ENCODE measurements at regions not wholly inside any gene's neighbourhood (a gene's known extent, or its start where the extent isn't known, plus 50 kb on each side); places are given as distances from the start of the nearest gene placed in this dataset.

DNA sequence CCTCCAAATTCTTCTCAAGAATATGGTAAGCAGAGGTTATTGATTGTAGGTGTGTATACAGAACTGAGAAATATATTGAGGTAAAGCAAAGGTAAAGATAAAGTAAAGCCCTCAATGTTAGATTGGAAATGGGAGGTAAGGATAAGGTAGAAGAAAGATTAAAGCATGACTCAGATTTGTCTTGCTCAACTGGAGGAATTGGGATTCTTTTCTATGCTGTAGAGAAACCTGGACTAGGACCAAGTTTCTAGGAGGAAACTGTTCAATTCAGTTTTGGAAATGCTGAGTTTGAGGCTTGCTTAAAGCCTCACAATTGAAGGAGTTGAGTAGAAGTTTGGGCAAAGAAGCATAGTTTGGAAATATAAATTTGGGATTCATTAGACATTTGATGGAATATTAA lies 634.0 kb upstream of the PTCHD4 start:
- ChIA-PET CTCF (no interaction called here), POLR2A (no interaction called here)
- H3K9me3 ChIP-seq (ENCODE audit: low read length) = no peaks in the 10 kb centered on the region
- Mint-ChIP-seq H3K4me1 (no peaks in the 10 kb centered on the region), H3K36me3 (no peaks in the 10 kb centered on the region), H3K9me3 (peaks cover 0 to 27% (median 5%) of the 10 kb centered on the region in 5 donors), H3K27me3 (no peaks in the 10 kb centered on the region), H3K27ac (no peak overlapping the region), H3K4me3 (no peak overlapping the region)
- DNase-seq = no peak
- H3K4me1 ChIP-seq (ENCODE audit: insufficient read depth, low read length) = no peaks in the 10 kb centered on the region
- H3K4me3 ChIP-seq (ENCODE audit: low read length) = no peak overlapping the region
- H3K27ac ChIP-seq (ENCODE audit: low read depth, low read length) = no peak overlapping the region
- no peaks in the 10 kb centered on the region for H3K36me3 ChIP-seq (ENCODE audit: insufficient read depth, low read length)
- no peaks in the 10 kb centered on the region for H3K27me3 ChIP-seq (ENCODE audit: insufficient read depth, low read length, poor library complexity, severe bottlenecking)

DNA sequence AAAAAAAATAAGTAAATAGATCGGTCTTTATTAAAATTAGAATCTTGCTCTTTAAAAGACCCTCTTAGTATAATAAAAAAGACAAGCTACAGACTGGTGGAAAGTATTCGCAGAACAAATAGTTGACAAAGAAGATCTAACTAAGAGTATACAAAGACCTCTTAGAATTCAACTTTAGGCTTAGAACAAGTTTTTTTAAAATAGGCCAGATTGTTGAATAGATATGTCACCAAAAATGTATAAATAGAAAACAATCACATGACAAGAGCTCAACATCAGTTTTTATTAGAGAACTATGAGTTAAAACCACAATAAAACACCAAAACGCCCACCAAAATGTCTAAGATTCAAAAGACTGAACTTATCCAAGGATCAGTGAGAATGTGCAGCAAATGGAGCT lies 632.7 kb upstream of the PTCHD4 start:
- ChIA-PET POLR2A (no interaction called here), CTCF (no interaction called here)
- Histone ChIP-seq H3K27ac (ENCODE audit: low read depth, low read length) (no peak overlapping the region), H3K27me3 (ENCODE audit: insufficient read depth, low read length, poor library complexity, severe bottlenecking) (no peaks in the 10 kb centered on the region), H3K36me3 (ENCODE audit: insufficient read depth, low read length) (no peaks in the 10 kb centered on the region), H3K4me3 (ENCODE audit: low read length) (no peak overlapping the region), H3K9me3 (ENCODE audit: low read length) (no peaks in the 10 kb centered on the region), H3K4me1 (ENCODE audit: insufficient read depth, low read length) (no peaks in the 10 kb centered on the region)
- Mint-ChIP-seq H3K4me1 (no peaks in the 10 kb centered on the region), H3K27me3 (no peaks in the 10 kb centered on the region), H3K9me3 (peaks cover 0 to 27% (median 5%) of the 10 kb centered on the region in 5 donors), H3K4me3 (no peak overlapping the region), H3K27ac (no peak overlapping the region), H3K36me3 (no peaks in the 10 kb centered on the region)
- no peak for DNase-seq

DNA sequence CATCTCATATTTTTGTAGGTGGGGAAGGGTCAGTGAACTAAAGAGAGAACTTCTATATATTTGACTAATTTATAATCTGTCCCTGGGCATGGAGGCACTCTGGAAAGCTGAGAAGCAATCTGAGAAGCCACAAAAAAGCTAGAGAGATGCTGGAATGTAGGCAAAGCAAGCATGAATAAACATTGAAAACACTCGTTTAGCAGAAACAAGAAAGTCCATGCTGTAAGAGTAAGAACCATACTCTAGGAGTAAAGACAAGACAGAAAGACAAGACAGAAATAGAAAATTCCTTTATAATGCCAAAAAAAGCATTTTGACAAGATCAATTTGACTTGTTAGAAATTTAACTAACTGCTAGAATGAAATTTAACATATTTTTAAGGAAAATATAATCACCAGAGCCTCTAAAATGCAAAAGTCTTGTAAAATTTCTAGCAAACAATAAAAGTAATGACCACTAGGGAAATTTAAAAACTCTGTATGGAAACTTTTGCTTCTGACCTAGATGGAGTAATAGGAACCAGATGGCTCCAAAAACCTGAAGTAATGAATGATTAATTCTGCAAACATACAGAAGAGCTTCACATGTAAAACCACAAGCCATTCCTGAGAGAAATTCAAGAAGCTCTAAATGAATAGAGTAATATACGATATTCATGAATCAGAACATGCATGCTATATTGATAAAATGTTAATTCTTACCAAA lies 625.7 kb upstream of the PTCHD4 start:
- CTCF ChIA-PET = no interaction called here
- H3K4me1 Mint-ChIP-seq = no peaks in the 10 kb centered on the region
- Histone ChIP-seq H3K9me3 (ENCODE audit: low read length) (no peaks in the 10 kb centered on the region), H3K27ac (ENCODE audit: low read depth, low read length) (no peak overlapping the region), H3K4me1 (ENCODE audit: insufficient read depth, low read length) (no peaks in the 10 kb centered on the region), H3K4me3 (ENCODE audit: low read length) (no peak overlapping the region), H3K36me3 (ENCODE audit: insufficient read depth, low read length) (no peaks in the 10 kb centered on the region), H3K27me3 (ENCODE audit: insufficient read depth, low read length, poor library complexity, severe bottlenecking) (no peaks in the 10 kb centered on the region)
- no peak overlapping the region for H3K27ac Mint-ChIP-seq
- H3K27me3 Mint-ChIP-seq = no peaks in the 10 kb centered on the region
- no peaks in the 10 kb centered on the region for H3K36me3 Mint-ChIP-seq
- H3K9me3 Mint-ChIP-seq = peaks cover 4 to 26% (median 11%) of the 10 kb centered on the region in 5 donors
- POLR2A ChIA-PET = no interaction called here
- H3K4me3 Mint-ChIP-seq = no peak overlapping the region
- DNase-seq = no peak

DNA sequence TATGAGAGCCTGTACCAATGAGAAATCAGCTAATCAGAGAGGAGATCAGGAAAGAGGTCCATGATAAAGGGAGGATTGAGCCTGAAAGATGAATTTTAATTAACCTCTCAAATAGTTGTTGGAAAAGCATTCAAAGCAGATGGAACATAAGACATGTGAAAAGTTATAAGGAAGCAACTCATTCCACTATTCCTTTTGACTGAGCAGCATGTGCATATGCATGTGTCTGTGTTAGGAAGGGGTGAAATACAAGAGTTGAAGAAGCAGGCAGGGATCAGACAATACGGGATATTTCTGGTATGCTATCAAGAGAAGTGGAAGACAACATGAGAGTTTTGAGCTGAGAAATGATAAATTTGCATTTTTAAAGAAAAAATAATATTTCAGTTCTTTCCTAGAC lies 624.8 kb upstream of the PTCHD4 start:
- Histone ChIP-seq H3K4me1 (ENCODE audit: insufficient read depth, low read length) (no peaks in the 10 kb centered on the region), H3K36me3 (ENCODE audit: insufficient read depth, low read length) (no peaks in the 10 kb centered on the region), H3K27ac (ENCODE audit: low read depth, low read length) (no peak overlapping the region), H3K9me3 (ENCODE audit: low read length) (no peaks in the 10 kb centered on the region), H3K27me3 (ENCODE audit: insufficient read depth, low read length, poor library complexity, severe bottlenecking) (no peaks in the 10 kb centered on the region), H3K4me3 (ENCODE audit: low read length) (no peak overlapping the region)
- Mint-ChIP-seq H3K27ac (no peak overlapping the region), H3K4me1 (no peaks in the 10 kb centered on the region), H3K36me3 (no peaks in the 10 kb centered on the region), H3K4me3 (no peak overlapping the region), H3K9me3 (peaks cover 5 to 31% (median 15%) of the 10 kb centered on the region in 5 donors), H3K27me3 (no peaks in the 10 kb centered on the region)
- CTCF ChIA-PET = no interaction called here
- no peak for DNase-seq
- POLR2A ChIA-PET = no interaction called here

DNA sequence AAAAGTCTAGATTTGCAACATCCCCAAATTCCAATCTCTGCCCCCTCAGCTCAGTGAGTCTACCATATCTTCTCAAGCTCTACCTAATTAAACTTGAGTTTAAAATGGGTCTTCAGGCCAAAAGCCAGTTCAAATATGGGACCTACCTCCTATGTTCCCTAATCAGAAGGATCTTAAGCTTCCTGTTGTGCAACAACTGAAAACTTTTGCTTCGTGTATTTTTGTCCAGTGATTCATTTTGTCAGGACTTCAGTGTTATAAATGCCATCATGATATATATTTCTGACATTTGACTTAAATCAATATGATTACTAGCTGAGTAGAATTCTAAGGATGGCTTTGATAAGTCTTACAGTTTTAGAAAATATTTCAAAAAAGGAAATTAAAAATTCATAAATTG lies 622.6 kb upstream of the PTCHD4 start:
- H3K4me3 ChIP-seq (ENCODE audit: low read length) = no peak overlapping the region
- Mint-ChIP-seq H3K9me3 (peaks cover 6 to 31% (median 18%) of the 10 kb centered on the region in 5 donors), H3K4me1 (no peaks in the 10 kb centered on the region), H3K4me3 (no peak overlapping the region), H3K27me3 (no peaks in the 10 kb centered on the region), H3K36me3 (no peaks in the 10 kb centered on the region), H3K27ac (no peak overlapping the region)
- H3K27ac ChIP-seq (ENCODE audit: low read depth, low read length) = no peak overlapping the region
- no peak for DNase-seq
- H3K4me1 ChIP-seq (ENCODE audit: insufficient read depth, low read length) = no peaks in the 10 kb centered on the region
- no peaks in the 10 kb centered on the region for H3K27me3 ChIP-seq (ENCODE audit: insufficient read depth, low read length, poor library complexity, severe bottlenecking)
- POLR2A ChIA-PET = no interaction called here
- CTCF ChIA-PET = no interaction called here
- no peaks in the 10 kb centered on the region for H3K36me3 ChIP-seq (ENCODE audit: insufficient read depth, low read length)
- no peaks in the 10 kb centered on the region for H3K9me3 ChIP-seq (ENCODE audit: low read length)

DNA sequence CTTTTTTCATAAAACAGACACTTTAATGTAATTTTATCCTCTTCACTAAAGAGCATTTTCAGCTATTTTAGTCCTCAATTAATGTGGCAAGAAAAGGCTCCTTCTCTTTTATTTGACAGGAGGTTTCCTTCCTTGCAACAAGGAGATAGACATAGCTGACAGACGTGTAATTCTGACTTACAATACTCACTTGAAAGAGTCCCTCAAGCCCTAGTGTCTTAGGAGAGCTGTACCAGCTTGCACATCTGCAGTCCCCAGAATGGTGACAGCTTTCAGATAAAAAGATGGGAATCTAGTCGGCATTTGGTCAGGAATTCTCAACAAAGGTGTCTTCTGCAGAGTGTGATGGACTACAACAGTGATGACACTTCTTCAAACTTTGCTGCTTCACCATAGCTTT lies 603.7 kb upstream of the PTCHD4 start:
- no peak overlapping the region for H3K4me3 ChIP-seq (ENCODE audit: low read length)
- Mint-ChIP-seq H3K27me3 (no peaks in the 10 kb centered on the region), H3K4me1 (no peaks in the 10 kb centered on the region), H3K27ac (no peak overlapping the region), H3K36me3 (no peaks in the 10 kb centered on the region), H3K9me3 (peaks cover 2 to 14% (median 5%) of the 10 kb centered on the region in 5 donors), H3K4me3 (no peak overlapping the region)
- no peaks in the 10 kb centered on the region for H3K36me3 ChIP-seq (ENCODE audit: insufficient read depth, low read length)
- H3K27me3 ChIP-seq (ENCODE audit: insufficient read depth, low read length, poor library complexity, severe bottlenecking) = no peaks in the 10 kb centered on the region
- POLR2A ChIA-PET = no interaction called here
- DNase-seq = no peak
- H3K4me1 ChIP-seq (ENCODE audit: insufficient read depth, low read length) = no peaks in the 10 kb centered on the region
- no peak overlapping the region for H3K27ac ChIP-seq (ENCODE audit: low read depth, low read length)
- H3K9me3 ChIP-seq (ENCODE audit: low read length) = no peaks in the 10 kb centered on the region
- CTCF ChIA-PET = no interaction called here

DNA sequence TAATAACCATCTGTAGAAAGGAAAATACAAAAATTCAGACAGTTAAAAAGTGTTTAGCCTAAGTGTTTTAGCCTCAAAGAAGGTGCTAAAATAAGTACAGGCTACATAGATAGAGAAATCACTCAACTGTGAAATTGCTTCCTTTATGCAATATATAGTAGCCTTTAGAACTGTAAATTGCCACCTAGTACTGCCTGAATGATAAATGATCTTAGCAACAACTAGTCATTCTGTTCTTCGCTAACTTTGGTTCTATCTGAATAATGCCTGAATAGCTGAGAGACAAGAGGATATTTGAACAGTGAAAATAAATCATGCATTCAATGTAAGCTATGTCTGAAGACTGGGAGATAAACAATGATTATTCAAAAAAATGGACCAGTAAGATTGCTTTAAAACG lies 603.3 kb upstream of the PTCHD4 start:
- H3K4me3 ChIP-seq (ENCODE audit: low read length) = no peak overlapping the region
- Mint-ChIP-seq H3K27ac (no peak overlapping the region), H3K9me3 (peaks cover 2 to 14% (median 3%) of the 10 kb centered on the region in 5 donors), H3K4me3 (no peak overlapping the region), H3K36me3 (no peaks in the 10 kb centered on the region), H3K27me3 (no peaks in the 10 kb centered on the region), H3K4me1 (no peaks in the 10 kb centered on the region)
- ChIA-PET POLR2A (no interaction called here), CTCF (no interaction called here)
- H3K9me3 ChIP-seq (ENCODE audit: low read length) = no peaks in the 10 kb centered on the region
- H3K36me3 ChIP-seq (ENCODE audit: insufficient read depth, low read length) = no peaks in the 10 kb centered on the region
- no peaks in the 10 kb centered on the region for H3K4me1 ChIP-seq (ENCODE audit: insufficient read depth, low read length)
- DNase-seq = no peak
- H3K27me3 ChIP-seq (ENCODE audit: insufficient read depth, low read length, poor library complexity, severe bottlenecking) = no peaks in the 10 kb centered on the region
- H3K27ac ChIP-seq (ENCODE audit: low read depth, low read length) = no peak overlapping the region

DNA sequence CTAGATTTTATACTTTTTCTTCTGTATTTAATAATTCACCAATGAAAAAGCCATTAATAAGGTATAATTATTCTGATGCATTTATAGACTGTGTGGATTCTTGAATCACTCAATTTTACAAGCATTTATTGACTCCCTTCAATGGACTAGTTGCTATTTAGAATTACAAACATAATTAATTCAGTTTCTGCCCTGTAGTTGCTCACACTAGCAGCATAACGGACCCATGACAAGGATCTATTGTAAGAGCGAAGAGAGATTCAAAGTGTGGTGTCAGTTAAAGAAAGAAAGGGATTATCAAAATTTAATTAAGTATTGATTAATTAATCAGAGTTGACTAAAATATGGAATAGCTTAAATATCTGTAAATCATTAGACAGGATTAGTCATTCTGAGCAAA lies 602.6 kb upstream of the PTCHD4 start:
- Mint-ChIP-seq H3K27ac (no peak overlapping the region), H3K9me3 (peaks cover 2 to 14% (median 3%) of the 10 kb centered on the region in 5 donors), H3K27me3 (no peaks in the 10 kb centered on the region), H3K4me3 (no peak overlapping the region), H3K4me1 (no peaks in the 10 kb centered on the region), H3K36me3 (no peaks in the 10 kb centered on the region)
- ChIA-PET CTCF (no interaction called here), POLR2A (no interaction called here)
- Histone ChIP-seq H3K27me3 (ENCODE audit: insufficient read depth, low read length, poor library complexity, severe bottlenecking) (no peaks in the 10 kb centered on the region), H3K4me1 (ENCODE audit: insufficient read depth, low read length) (no peaks in the 10 kb centered on the region), H3K27ac (ENCODE audit: low read depth, low read length) (no peak overlapping the region), H3K36me3 (ENCODE audit: insufficient read depth, low read length) (no peaks in the 10 kb centered on the region), H3K9me3 (ENCODE audit: low read length) (no peaks in the 10 kb centered on the region), H3K4me3 (ENCODE audit: low read length) (no peak overlapping the region)
- no peak for DNase-seq

DNA sequence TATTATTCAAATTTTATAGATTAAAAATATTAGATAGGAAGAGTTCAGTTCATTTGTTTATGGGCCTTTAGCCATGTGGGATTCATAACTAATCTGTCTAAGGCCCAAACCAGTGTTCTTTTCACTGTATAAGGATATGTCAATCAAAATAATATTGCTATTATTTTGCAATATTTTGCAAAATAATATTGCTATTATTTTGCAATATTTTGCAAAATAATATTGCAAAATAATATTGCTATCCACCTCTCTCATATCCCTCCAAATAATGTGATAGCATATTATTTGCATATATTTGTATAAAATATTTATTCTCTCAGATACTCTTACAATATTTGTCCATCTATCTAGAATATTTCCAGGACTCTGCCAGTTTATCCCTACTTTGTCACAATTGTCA lies 595.3 kb upstream of the PTCHD4 start:
- DNase-seq = no peak
- Mint-ChIP-seq H3K27ac (no peak overlapping the region), H3K9me3 (peaks cover 5 to 14% (median 8%) of the 10 kb centered on the region in 5 donors), H3K27me3 (no peaks in the 10 kb centered on the region), H3K4me1 (no peaks in the 10 kb centered on the region), H3K36me3 (no peaks in the 10 kb centered on the region), H3K4me3 (no peak overlapping the region)
- Histone ChIP-seq H3K27ac (ENCODE audit: low read depth, low read length) (no peak overlapping the region), H3K36me3 (ENCODE audit: insufficient read depth, low read length) (no peaks in the 10 kb centered on the region), H3K9me3 (ENCODE audit: low read length) (no peaks in the 10 kb centered on the region), H3K4me1 (ENCODE audit: insufficient read depth, low read length) (no peaks in the 10 kb centered on the region), H3K4me3 (ENCODE audit: low read length) (no peak overlapping the region), H3K27me3 (ENCODE audit: insufficient read depth, low read length, poor library complexity, severe bottlenecking) (no peaks in the 10 kb centered on the region)
- ChIA-PET CTCF (no interaction called here), POLR2A (no interaction called here)

All from CD8-positive, alpha-beta memory T cell (primary cell).